Brain microvascular endothelial cell (primary cell): ENCODE measurements at regions not wholly inside any gene's neighbourhood (a gene's known extent, or its start where the extent isn't known, plus 50 kb on each side); places are given as distances from the start of the nearest gene placed in this dataset.
"Not testable (repeated sequence)": the region's sequence is repeated elsewhere in the genome, so short reads cannot be mapped to it uniquely, and the experiment has no call there.

Experiments used
- DNase-seq: peaks from one replicate; pipeline ENCODE4 v3.0.0-alpha.2; 2020
- H3K27ac ChIP-seq: fragments of 250-450 bp; sonication (Bioruptor Pico); 2 replicates; pipeline ENCODE4 v1.5.1; 2020; ENCODE audit warnings: mild to moderate bottlenecking, moderate library complexity
- H3K27me3 ChIP-seq: fragments of 250-450 bp; sonication (Bioruptor Pico); replicated peaks from 2 replicates; pipeline ENCODE4 v1.5.1; 2020; ENCODE audit warnings: mild to moderate bottlenecking
- H3K36me3 ChIP-seq: fragments of 250-450 bp; sonication (Bioruptor Pico); replicated peaks from 2 replicates; pipeline ENCODE4 v1.5.1; 2020; ENCODE audit warnings: mild to moderate bottlenecking
- H3K4me3 ChIP-seq: 2 replicates; pipeline ENCODE4 v1.5.1; 2011; ENCODE audit warnings: low read depth, mild to moderate bottlenecking, control low read depth, low read length, moderate library complexity
- in situ Hi-C: cut with HindIII; loops from 2 replicates; pipeline ENCODE4 v1.10.0; 2017; ENCODE audit warnings: low sequenced_read_pairs, low pct_ligation_motif_present
- TF ChIP-seq, protein P1 (sequence below): IDR thresholded peaks from 2 replicates; pipeline ENCODE4 v1.5.1; 2011; ENCODE audit warnings: low read depth, mild to moderate bottlenecking, moderate library complexity, low read length, control low read depth, inconsistent platforms; ENCODE audit errors: missing control alignments

DNA sequence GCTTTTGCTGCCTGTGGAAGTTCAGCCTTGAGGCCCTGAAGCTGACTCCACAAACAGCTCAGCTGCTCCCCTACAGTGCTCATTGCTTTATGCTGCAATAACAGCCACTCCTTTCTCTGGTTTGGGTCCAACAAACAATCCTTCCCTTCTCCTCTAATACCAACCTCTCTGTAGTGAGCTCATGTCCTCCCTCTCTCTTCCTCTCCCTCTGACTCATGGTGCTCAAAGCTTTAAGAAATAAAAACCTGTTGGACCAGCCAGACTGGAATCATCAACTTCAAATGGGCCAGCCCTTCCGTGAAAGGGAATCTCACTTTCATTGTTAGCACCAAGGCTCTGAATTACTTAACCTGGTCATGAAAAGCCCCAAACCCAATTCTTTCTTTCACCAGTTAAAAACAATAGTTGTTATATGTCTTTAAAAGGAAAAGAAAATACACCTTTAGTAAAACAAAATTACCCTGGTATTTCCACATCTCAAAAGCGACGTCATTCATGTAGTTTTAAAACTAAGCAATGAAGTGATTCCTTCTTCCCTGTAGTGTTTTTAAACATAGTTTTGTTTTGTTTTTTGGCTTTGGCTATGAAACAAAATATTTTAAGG is 126.4 kb downstream of the DUSP6 start:
- TF ChIP-seq, protein P1, sequence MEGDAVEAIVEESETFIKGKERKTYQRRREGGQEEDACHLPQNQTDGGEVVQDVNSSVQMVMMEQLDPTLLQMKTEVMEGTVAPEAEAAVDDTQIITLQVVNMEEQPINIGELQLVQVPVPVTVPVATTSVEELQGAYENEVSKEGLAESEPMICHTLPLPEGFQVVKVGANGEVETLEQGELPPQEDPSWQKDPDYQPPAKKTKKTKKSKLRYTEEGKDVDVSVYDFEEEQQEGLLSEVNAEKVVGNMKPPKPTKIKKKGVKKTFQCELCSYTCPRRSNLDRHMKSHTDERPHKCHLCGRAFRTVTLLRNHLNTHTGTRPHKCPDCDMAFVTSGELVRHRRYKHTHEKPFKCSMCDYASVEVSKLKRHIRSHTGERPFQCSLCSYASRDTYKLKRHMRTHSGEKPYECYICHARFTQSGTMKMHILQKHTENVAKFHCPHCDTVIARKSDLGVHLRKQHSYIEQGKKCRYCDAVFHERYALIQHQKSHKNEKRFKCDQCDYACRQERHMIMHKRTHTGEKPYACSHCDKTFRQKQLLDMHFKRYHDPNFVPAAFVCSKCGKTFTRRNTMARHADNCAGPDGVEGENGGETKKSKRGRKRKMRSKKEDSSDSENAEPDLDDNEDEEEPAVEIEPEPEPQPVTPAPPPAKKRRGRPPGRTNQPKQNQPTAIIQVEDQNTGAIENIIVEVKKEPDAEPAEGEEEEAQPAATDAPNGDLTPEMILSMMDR: no peak
- peak; percentile 64 for DNase-seq
- H3K36me3 ChIP-seq: no peaks in the 10 kb centered on the region
- in situ Hi-C loops: no loop called here
- H3K4me3 ChIP-seq: no peak overlapping the region
- peak overlapping the region; percentile 16 for H3K27ac ChIP-seq
- H3K27me3 ChIP-seq: no peaks in the 10 kb centered on the region

- Histone ChIP-seq H3K27ac (peak overlapping the region; percentile 16), H3K36me3 (no peaks in the 10 kb centered on the region), H3K27me3 (no peaks in the 10 kb centered on the region), H3K4me3 (no peak overlapping the region)
- TF ChIP-seq, protein P1: no peak
- DNase-seq: peak; percentile 45
- in situ Hi-C loops: no loop called here
Measured at GRCh38 chr12:89225401-89225800, 126.9 kb downstream of the DUSP6 start.

- H3K4me3 ChIP-seq, H3K27me3 ChIP-seq, H3K27ac ChIP-seq, H3K36me3 ChIP-seq, in situ Hi-C loops, DNase-seq: not testable (repeated sequence)
Measured at GRCh38 chr12:89222580-89222979, 129.7 kb downstream of the DUSP6 start.

- TF ChIP-seq, protein P1: no peak
- in situ Hi-C loops: no loop called here
- Histone ChIP-seq H3K4me3 (no peak overlapping the region), H3K27ac (no peak overlapping the region), H3K27me3 (no peaks in the 10 kb centered on the region), H3K36me3 (no peaks in the 10 kb centered on the region)
- no peak for DNase-seq
Measured at GRCh38 chr12:89217472-89217871, 134.8 kb downstream of the DUSP6 start.

- in situ Hi-C loops: no loop called here
- Histone ChIP-seq H3K27ac (no peak overlapping the region), H3K4me3 (no peak overlapping the region), H3K27me3 (no peaks in the 10 kb centered on the region), H3K36me3 (no peaks in the 10 kb centered on the region)
- TF ChIP-seq, protein P1: no peak
- DNase-seq: no peak
Measured at GRCh38 chr12:89216211-89216952, 135.9 kb downstream of the DUSP6 start.

DNA sequence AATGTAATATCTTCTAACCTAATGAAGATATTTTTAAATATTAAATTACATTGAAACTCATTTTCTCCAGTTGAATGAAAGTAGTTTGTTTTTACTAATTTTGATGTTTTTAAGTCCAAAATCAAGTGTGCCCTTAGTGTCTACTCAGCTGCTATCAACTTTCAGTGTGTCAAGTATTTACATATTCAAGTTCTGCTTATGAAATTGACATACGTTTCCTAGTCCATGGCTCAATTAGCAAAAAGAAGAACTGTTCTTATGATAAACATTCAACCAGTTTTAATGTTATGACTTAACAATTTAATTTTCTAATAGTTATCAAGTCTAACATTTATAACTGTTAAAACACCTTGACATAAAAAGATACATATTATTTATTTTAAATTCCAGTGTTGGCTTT is 137.1 kb downstream of the DUSP6 start:
- no peak overlapping the region for H3K4me3 ChIP-seq
- H3K36me3 ChIP-seq: no peaks in the 10 kb centered on the region
- DNase-seq: no peak
- no peak overlapping the region for H3K27ac ChIP-seq
- no peaks in the 10 kb centered on the region for H3K27me3 ChIP-seq
- in situ Hi-C loops: no loop called here
- TF ChIP-seq, protein P1: no peak
